ENCODE measurements at regions not wholly inside any gene's neighbourhood (a gene's known extent, or its start where the extent isn't known, plus 50 kb on each side); places are given as distances from the start of the nearest gene placed in this dataset.

- Histone ChIP-seq H3K9me3 (no peaks in the 10 kb centered on the region), H3K4me3 (no peak overlapping the region), H4K20me1 (no peaks in the 10 kb centered on the region), H3K9ac (no peak overlapping the region), H3K27me3 (no peaks in the 10 kb centered on the region), H3K4me2 (no peak overlapping the region), H3K27ac (no peak overlapping the region), H3K36me3 (no peaks in the 10 kb centered on the region), H3K4me1 (no peaks in the 10 kb centered on the region)
- no peak for TF ChIP-seq Cebpa-rat (IDR thresholded peaks at IDR 0.05)
Observed at GRCh38 chr4:124184792-124185191, 527.7 kb downstream of the ANKRD50 start.

- H3K36me3 ChIP-seq = no peaks in the 10 kb centered on the region
Observed at GRCh38 chr4:124188595-124188994, 523.9 kb downstream of the ANKRD50 start.

GRCh38 chr4:124189545-124189944 is 523.0 kb downstream of the ANKRD50 start:
- H3K4me1 ChIP-seq = no peaks in the 10 kb centered on the region
- H3K27me3 ChIP-seq = no peaks in the 10 kb centered on the region
- H3K36me3 ChIP-seq = no peaks in the 10 kb centered on the region
- H4K20me1 ChIP-seq = no peaks in the 10 kb centered on the region
- no peak overlapping the region for H3K9ac ChIP-seq
- no peak overlapping the region for H3K4me3 ChIP-seq
- no peaks in the 10 kb centered on the region for H3K9me3 ChIP-seq
- no peak for TF ChIP-seq Cebpa-rat (IDR thresholded peaks at IDR 0.05)
- H3K27ac ChIP-seq = no peak overlapping the region
- H3K4me2 ChIP-seq = no peak overlapping the region

More at GRCh38 chr4:124188595-124188994, 523.9 kb downstream of the ANKRD50 start:
- H3K27ac ChIP-seq = no peak overlapping the region
- H3K4me3 ChIP-seq = no peak overlapping the region
- no peaks in the 10 kb centered on the region for H3K9me3 ChIP-seq
- H3K9ac ChIP-seq = no peak overlapping the region
- H4K20me1 ChIP-seq = no peaks in the 10 kb centered on the region
- no peak overlapping the region for H3K4me2 ChIP-seq
- no peak for TF ChIP-seq Cebpa-rat (IDR thresholded peaks at IDR 0.05)
- H3K4me1 ChIP-seq = no peaks in the 10 kb centered on the region
- no peaks in the 10 kb centered on the region for H3K27me3 ChIP-seq

GRCh38 chr4:124191329-124191728 is 521.2 kb downstream of the ANKRD50 start:
- no peak overlapping the region for H3K9ac ChIP-seq
- no peak for TF ChIP-seq Cebpa-rat (IDR thresholded peaks at IDR 0.05)
- no peak overlapping the region for H3K27ac ChIP-seq
- H3K36me3 ChIP-seq = no peaks in the 10 kb centered on the region
- H3K4me2 ChIP-seq = no peak overlapping the region
- no peaks in the 10 kb centered on the region for H4K20me1 ChIP-seq
- H3K4me1 ChIP-seq = no peaks in the 10 kb centered on the region
- no peak overlapping the region for H3K4me3 ChIP-seq
- H3K27me3 ChIP-seq = no peaks in the 10 kb centered on the region
- H3K9me3 ChIP-seq = no peaks in the 10 kb centered on the region

- H3K27ac ChIP-seq = no peak overlapping the region
- H3K4me3 ChIP-seq = no peak overlapping the region
- H3K9me3 ChIP-seq = no peaks in the 10 kb centered on the region
- H3K27me3 ChIP-seq = no peaks in the 10 kb centered on the region
- H3K4me1 ChIP-seq = no peaks in the 10 kb centered on the region
- no peak overlapping the region for H3K9ac ChIP-seq
- no peak overlapping the region for H3K4me2 ChIP-seq
- no peaks in the 10 kb centered on the region for H4K20me1 ChIP-seq
- H3K36me3 ChIP-seq = no peaks in the 10 kb centered on the region
- TF ChIP-seq Cebpa-rat (IDR thresholded peaks at IDR 0.05) = no peak
Observed at GRCh38 chr4:124192544-124192943, 520.0 kb downstream of the ANKRD50 start.

- Histone ChIP-seq H3K27ac (no peak overlapping the region), H3K9me3 (no peaks in the 10 kb centered on the region), H3K4me2 (no peak overlapping the region), H3K4me3 (no peak overlapping the region), H3K36me3 (no peaks in the 10 kb centered on the region), H3K9ac (no peak overlapping the region), H4K20me1 (no peaks in the 10 kb centered on the region), H3K4me1 (no peaks in the 10 kb centered on the region), H3K27me3 (no peaks in the 10 kb centered on the region)
- TF ChIP-seq Cebpa-rat (IDR thresholded peaks at IDR 0.05) = no peak
Observed at GRCh38 chr4:124199185-124199584, 513.3 kb downstream of the ANKRD50 start.

GRCh38 chr4:124199755-124200154 is 512.8 kb downstream of the ANKRD50 start:
- Histone ChIP-seq H3K9ac (no peak overlapping the region), H3K4me2 (no peak overlapping the region), H3K36me3 (no peaks in the 10 kb centered on the region), H3K4me3 (no peak overlapping the region), H3K4me1 (no peaks in the 10 kb centered on the region), H3K9me3 (no peaks in the 10 kb centered on the region), H3K27me3 (no peaks in the 10 kb centered on the region), H4K20me1 (no peaks in the 10 kb centered on the region), H3K27ac (no peak overlapping the region)
- TF ChIP-seq Cebpa-rat (IDR thresholded peaks at IDR 0.05) = no peak

GRCh38 chr4:124201636-124202035 is 510.9 kb downstream of the ANKRD50 start:
- TF ChIP-seq Cebpa-rat (IDR thresholded peaks at IDR 0.05) = no peak
- H3K9me3 ChIP-seq = no peaks in the 10 kb centered on the region
- H4K20me1 ChIP-seq = no peaks in the 10 kb centered on the region
- H3K4me2 ChIP-seq = no peak overlapping the region
- no peak overlapping the region for H3K4me3 ChIP-seq
- H3K4me1 ChIP-seq = no peaks in the 10 kb centered on the region
- H3K36me3 ChIP-seq = no peaks in the 10 kb centered on the region
- H3K9ac ChIP-seq = no peak overlapping the region
- H3K27ac ChIP-seq = no peak overlapping the region
- H3K27me3 ChIP-seq = no peaks in the 10 kb centered on the region

GRCh38 chr4:124202099-124202498 is 510.4 kb downstream of the ANKRD50 start:
- no peaks in the 10 kb centered on the region for H3K4me1 ChIP-seq
- H3K27ac ChIP-seq = no peak overlapping the region
- no peak for TF ChIP-seq Cebpa-rat (IDR thresholded peaks at IDR 0.05)
- no peak overlapping the region for H3K9ac ChIP-seq
- no peaks in the 10 kb centered on the region for H3K27me3 ChIP-seq
- no peaks in the 10 kb centered on the region for H3K9me3 ChIP-seq
- no peak overlapping the region for H3K4me2 ChIP-seq
- no peaks in the 10 kb centered on the region for H3K36me3 ChIP-seq
- no peaks in the 10 kb centered on the region for H4K20me1 ChIP-seq
- no peak overlapping the region for H3K4me3 ChIP-seq

- Histone ChIP-seq H3K36me3 (no peaks in the 10 kb centered on the region), H3K9ac (no peak overlapping the region), H3K9me3 (no peaks in the 10 kb centered on the region), H3K27me3 (no peaks in the 10 kb centered on the region), H3K4me1 (no peaks in the 10 kb centered on the region), H3K4me2 (no peak overlapping the region), H3K27ac (no peak overlapping the region), H4K20me1 (no peaks in the 10 kb centered on the region), H3K4me3 (no peak overlapping the region)
- no peak for TF ChIP-seq Cebpa-rat (IDR thresholded peaks at IDR 0.05)
Observed at GRCh38 chr4:124203613-124204238, 508.8 kb downstream of the ANKRD50 start.

Measured in BLaER1 (cell line).